HuH-7 (cell line): ENCODE measurements at regions not wholly inside any gene's neighbourhood (a gene's known extent, or its start where the extent isn't known, plus 50 kb on each side); places are given as distances from the start of the nearest gene placed in this dataset.
"Not testable (repeated sequence)": the region's sequence is repeated elsewhere in the genome, so short reads cannot be mapped to it uniquely, and the experiment has no call there.

Source experiments
- DNase-seq: peaks from one replicate; pipeline ENCODE4 v3.0.0; 2011; ENCODE audit warnings: low spot score

DNA sequence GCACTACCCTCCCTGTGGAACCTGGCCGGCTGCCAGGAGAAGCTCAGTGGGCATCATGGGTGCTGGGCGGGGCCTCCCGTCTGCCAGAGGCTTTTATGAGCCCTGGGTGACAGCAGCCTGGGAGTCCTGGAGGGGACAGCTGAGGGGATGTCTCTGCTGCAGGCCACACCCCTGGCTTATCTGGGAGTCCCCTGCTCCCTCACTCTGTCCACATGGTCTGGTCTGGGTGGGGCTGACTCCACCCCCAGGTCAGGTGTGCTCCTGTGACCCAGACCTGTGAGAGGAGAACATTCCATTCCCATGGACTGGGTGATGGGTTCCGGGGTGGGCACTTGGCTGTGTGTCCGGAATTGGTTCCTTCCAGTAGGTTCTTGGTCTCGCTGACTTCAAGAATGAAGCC is 369.3 kb upstream of the SFSWAP start:
- DNase-seq, result not testable (repeated sequence)

DNA sequence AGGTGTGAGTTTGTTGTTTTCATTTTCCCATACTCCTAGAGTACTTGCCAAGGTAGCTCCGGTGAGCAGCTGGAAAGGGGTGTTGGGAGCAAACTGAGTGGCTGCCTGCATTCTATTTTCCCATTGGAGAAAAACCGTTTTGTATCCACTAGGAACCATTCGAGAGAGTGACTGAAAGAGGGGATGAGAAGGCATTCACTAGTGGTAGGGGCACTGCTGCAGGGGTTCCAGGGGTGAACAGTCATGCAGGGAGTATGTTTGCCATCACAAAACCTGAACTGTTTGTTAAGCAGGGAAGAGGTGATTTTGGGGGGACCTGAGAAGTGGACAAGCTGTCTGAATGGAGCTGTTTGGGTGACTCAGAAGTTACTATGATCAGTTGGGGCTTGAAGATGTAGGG is 367.5 kb upstream of the SFSWAP start:
- not testable (repeated sequence) for DNase-seq

DNA sequence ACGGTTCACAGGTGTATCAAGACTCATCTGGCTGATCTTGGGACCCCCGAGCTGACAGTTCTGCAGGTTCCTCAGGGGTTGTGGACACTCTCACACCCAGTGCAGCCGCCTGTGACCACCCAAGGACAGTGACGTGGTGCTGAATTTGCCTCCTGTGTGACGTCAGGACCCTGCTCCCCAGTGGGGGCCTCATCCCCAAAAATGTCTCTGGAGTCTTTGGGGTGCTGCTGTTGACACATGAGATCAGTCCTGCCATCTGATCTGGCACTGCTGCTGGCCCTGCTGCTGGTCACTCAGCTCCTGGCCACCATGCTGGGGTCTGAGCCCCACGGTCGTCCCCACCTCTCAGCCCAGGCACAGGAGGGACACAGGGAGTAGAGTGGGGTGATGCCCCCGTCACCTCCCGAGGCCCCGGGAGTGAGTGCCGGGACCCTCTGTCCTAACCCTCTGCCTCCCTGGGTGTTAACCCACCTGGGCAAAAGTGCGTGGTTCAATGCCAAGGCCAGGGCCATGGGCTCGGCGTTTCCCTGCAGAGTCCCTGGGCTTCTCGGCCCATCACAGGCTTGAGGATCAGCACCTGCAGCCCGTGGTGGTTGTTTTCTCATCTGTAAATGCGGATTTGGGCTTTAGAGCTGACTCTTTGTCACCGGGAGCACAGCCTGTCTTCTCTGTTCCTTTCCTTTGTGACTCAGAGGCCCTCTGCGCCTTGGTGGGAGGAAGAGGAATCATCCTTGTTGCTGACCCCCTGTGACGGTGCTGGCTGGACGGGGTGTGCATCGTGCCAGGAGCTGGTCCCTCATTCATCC is 366.0 kb upstream of the SFSWAP start:
- DNase-seq, result not testable (repeated sequence)

DNA sequence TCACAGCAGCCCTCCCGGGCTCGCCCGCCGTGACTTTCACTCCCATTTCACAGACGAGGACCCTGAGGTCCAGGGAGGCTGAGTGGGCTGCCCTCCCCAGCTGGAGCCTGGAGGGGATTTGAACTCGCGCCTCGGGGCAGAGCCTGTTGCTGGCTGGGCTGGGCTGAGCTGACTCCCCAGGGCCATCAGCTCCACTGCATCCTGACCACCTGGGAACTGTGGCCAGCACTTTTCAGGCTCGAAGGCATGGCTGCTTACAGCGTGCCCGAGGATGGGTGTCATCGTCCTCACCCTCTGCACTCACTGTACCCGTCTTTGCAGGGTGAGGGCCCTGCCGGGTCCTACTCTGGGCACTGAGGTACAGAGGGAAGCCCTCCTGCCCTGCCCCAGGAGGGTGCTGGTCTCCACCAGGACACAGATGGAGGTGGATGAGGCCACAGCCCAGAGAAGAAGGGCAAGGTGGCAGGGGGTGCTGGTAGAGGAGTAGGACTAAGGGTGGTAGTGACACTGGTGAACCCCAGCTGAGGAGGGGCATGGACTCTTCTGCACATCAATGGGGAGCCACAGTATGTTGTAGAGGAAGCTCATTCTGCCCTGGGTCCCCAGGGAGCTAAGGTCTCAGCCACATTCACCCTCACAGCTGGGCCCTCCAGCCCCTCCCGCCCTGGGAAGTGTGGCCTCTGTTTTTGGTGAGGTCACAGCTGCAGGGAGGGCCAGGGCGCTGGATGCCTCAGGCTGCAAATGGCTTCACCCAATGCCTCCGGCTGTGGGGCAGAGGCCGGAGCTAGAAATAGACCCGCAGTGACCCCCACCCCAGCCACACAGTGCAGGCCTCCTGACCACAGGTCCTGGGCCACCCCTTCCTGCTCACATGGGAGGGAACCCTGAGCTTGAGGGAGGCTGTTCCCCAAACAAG is 365.1 kb upstream of the SFSWAP start:
- DNase-seq, result no peak

DNA sequence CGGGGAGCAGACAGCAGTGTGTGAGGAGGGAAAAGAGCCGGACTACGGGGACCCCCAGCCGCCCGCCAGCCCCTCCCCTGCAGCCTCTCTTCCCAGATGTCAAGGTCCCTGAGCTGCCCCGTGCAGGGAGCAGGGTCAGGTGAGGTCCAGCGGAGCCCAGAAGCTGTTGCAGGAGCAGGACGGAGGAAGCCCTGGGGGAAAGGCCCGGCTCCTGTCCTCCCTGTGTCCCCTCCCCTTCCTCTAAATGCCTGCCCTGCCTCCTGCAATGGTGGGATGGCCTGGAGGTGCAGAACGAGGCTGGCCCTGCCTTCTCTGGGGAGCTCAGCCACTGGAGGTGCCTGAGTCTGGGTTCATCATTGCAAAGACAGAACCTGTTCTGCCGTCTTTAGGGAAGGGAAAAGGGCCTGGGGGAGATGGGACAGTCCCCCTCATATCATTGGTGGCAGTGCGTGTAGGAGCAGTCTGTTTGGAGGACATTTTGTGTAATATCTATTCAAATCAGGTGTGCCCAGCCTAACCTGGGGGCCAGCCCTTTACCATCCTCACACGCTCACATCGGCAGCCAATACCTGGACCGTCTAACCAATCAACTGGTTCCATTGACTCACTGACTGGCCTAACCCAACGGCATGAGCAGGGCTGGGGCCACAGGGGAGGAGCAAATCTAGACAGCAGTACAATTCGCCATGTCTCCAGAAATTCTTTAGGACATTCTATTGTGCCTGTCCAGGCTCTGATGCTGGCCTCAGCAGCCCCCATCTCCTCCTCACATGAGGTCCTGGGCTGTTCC is 364.1 kb upstream of the SFSWAP start:
- DNase-seq, result no peak

DNA sequence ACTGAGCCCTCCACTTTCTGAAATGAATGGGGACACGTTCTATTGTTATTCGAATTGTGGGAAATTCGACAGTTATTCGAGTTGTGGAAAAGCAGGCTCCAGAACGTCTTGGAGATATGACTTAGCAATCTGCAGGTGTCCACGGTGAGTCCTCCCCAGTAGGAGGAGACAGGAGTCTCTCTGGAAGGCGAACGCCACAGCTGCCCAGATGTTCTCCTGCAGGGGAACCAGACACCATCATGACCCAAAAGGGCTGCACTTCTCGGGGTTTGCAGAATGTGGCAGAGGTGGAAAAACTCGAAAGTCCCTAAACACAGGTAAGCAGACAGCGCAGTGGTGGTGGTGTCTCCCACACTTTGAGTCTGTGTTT is 363.6 kb upstream of the SFSWAP start:
- no peak for DNase-seq

DNA sequence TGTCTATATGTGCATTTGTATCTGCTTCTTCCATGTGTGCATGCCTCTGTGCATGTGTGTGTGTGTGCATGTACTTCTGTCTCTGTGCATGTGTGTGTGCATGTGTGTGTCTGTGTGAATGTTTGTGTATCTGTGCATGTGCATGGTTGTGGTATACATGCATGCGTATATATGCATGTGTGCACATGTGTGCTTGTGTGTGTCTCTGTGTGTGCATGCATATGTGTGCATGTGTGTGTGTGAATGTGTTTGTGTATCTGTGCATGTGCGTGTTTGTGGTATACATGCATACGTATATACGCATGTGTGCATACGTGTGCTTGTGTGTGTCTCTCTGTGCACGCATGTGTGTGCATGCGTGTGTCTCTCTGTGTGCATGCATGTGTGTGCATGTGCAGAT is 363.2 kb upstream of the SFSWAP start:
- DNase-seq, result no peak

DNA sequence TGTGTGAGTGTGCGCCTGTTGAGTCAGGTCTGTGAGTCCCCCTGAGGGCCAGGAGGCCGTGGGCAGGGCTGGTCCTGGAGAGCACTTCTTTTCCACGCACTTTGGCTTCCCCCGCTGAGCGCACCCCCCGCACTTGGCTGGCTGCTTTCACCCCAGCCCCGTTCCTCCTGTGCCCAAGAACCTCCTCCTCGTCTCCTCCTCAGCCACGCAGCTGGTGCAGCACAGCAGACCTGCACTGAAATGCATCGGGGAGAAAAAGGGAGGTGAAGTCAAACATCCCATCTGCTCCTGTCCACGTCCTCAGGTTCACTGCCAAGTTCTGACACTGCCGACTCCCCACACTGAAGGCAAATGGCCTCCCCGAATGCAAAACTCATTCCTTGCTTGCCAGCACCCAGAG is 362.7 kb upstream of the SFSWAP start:
- DNase-seq, result no peak

DNA sequence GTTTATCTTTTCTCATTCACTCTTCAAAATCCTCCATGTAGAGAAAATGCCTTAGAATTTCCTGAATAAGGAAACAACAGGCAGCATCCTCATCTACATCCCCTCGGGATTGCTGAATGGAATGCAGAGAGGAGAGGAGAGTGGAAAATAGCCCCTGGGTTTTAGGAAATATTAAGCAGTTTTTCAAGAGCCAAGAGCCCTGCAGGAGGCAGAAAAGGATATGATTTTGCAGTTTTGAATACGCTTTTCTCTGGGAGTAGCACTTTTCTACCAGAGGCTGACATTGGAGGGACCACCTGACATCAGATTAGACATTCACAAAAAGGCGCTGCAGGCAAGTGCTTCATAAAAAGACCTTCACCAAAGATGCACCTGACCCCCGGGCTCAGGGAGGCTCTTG is 362.2 kb upstream of the SFSWAP start:
- DNase-seq, result no peak

DNA sequence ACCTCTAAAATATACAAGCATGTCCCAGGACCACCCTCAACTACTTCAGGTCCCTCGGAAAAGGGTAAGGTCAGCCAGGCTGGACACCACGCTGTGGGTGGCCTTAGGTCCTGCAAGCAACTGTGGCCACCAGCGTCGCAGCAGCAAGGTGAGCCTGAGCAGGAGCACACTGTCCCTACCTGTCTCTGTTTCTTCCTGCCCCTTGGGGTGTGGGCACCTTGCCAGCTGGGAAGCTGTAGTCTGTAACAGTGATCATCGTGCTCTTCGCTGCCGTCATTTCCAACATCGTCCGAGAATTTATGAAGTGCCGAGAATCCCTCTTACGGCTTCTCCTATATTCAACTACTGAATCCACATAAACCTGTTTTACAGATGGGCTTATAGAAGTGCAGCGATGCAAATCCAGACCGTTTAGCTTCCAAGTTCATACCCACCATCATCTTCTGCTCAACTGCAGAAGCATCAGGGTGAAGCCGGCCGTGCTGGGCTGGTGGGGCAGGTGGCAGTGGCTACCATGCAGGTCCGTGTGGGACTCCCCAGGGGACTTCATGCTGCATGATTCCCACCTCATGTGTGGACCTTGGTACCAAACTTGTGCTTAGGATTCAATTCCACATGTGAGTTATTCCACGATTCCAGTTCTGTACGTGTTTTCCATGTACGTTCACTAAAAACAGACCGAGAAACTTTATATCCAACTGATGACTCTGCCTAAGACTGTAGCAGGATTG is 361.3 kb upstream of the SFSWAP start:
- no peak for DNase-seq

DNA sequence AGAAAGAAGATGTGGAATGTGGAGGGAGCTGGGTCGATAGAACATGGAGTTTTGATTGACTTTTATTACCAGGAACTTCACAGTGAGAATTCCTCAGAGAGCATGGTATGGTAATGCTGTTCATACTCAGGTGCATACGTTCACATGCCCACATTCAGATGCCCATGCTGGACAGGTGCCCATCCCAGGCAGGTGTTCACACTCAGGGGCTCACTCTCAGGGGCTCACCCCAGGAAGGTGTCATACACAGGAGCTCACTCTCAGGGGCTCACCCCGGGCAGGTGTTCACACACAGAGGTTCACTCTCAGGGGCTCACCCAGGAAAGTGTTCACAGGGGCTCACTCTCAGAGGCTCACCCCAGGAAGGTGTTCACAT is 360.0 kb upstream of the SFSWAP start:
- no peak for DNase-seq

DNA sequence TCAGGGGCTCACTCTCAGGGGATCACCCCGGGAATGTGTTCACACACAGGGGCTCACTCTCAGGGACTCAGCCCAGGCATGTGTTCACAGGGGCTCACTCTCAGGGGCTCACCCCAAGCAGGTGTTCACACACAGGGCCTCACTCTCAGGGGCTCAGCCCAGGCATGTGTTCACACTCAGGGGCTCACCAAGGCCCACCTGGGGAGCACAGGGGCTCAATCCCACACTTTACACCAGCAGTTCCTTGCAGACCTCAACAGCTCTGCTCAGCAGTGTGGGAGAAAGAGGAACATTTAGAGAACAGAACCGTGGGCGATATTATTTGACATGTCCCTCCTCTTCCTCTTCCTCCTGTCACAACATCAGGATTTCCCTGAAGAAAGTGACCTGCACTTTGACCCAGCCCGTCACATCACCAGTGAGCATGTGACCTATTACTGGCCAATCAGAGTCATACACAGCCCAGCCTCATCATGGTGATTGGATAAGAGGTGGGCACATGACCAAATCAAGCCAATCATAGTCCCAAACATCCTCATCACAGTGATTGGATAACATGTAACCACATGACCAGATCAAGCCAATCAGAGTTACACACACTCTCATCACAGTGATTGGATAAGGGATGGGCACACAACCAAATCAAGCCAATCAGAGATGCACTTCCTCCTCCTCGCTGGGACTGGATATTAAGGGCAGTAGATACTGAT is 359.4 kb upstream of the SFSWAP start:
- no peak for DNase-seq

DNA sequence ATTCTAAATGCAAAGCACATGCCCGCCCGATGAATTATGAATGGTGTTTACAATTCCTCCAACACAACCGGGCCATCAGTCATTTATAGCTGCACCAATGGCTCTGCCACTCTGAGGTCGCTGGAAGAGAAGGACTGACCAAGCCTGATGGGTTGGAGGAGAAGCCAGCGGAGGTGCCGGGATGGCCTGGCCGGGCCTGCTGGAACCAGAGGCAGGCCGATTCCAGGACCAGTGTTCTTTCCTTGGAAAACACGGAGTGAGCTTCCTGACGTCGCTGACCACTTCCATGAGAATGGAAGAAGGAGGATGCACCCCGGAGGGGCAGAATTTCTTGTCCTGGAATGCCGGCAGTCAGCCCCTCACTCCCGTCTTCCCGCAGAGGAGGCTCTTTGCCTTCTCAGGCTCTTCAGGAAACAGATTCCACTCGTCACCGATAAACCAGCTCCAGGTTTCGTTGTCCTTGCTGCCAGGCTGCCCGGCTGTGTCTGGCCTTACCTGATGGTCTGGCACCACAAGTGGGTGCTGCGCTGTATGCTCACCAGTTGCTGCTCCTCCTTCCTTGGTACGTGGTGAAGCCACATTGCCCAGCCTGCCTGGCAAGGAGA is 358.5 kb upstream of the SFSWAP start:
- no peak for DNase-seq

DNA sequence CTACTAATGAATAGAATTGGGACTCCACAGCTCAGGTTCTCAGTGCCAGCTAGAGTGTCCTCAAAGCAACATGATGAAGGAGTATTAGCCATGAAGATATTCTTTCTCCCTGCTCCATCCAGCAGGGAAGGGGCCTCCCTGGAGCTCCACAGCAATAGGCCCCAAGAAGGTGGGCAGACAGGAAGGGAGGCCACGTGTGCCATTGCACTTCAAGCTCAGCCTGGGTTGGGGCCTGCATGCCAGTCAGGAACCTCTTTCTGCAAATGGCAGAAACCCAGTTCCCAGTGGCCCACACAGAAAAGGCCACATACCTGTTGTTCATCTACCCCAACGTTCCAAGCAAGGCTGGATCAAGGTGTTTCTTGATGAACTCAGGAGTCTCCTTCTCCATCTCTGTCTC is 357.5 kb upstream of the SFSWAP start:
- no peak for DNase-seq

DNA sequence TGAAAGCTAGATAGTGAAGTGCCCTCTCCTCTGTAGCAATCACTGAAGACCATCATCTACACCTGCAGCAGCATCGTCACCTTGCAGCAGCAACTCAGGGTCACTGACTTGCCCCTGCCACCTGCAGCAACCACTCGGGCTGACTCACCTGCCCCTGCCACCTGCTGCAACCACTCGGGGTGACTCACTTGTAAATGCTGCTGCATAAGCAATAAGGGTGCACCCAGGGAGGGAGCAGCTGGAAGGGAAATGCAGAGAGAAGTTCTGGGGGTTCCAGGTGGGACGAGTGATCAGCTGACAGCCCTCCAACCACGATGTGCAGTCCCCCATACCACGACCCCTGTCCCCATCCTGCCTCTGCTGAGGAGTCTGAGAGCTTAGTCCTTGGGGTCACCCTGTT is 357.1 kb upstream of the SFSWAP start:
- no peak for DNase-seq

DNA sequence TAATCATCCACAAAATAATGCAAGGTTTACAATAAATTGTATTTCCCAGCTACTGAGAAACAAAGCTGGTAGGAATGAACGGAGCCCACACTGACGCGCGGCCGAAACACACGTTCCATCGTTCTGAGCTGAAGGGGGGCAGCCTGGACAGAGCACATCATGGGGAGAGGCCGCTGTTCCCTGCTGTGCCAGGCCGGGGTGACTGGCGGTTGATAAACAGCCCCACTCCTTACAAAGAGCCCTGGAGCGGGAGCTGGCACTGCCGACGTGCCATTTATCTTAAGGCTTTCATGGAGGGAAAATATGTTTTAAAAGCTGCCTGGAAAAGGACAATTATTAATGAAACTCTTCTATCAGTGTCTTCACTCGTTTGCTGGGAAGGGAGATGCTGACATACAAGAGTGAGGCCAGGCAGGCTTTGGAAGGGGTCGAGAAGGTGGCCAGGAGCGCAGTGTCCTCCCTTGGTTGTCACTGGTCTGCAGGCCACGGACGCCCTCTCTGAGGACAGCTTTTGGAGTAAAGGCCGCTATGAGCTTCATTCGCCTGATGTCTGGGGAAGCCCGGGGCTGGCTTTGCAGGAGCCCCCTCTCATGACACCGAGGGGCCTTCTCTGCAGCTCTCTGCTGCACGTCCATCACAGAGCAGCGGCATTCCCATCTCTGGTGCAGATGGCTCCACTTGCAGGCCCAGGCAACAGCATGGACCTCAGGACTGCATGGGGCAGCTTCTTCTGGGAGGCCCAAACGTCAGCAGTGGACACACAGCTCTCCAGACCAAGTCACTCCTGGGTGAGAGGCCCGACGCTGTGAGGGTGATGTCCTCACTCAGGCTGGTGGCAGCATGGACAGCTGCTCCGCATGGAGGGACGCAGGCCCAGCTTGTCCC is 355.3 kb upstream of the SFSWAP start:
- no peak for DNase-seq

DNA sequence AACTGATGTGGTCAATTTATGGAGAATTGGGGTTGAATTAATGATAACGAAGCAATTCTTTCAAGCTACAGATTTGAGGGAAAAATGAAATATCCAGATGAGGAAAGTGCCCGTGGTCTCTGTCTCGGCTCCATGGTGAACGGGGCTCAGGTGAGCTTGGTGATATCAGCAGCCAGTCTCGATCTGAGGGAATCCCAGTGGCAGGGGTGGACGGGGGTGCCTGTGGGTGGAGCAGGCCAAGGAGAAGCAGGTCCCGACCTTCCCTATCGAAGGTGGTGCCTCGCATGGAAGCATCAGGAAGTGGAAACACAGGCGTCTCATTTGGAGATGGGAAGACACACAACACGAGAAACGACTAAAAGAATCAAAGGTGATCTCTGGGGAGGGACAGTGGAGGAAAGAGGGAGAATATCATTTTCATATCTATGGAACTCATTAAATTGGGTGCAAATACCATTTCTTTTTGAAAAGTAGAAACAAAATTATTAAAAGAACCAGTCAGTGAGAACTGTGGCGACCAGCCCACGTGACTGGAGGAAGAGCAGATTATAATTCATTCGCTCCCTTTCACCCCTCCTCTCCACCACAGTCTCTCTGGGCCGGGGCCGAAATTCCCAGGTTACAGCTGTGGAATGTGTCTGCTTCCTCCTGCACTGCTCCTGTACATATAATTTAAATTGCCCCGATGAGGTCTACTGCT is 354.3 kb upstream of the SFSWAP start:
- no peak for DNase-seq

DNA sequence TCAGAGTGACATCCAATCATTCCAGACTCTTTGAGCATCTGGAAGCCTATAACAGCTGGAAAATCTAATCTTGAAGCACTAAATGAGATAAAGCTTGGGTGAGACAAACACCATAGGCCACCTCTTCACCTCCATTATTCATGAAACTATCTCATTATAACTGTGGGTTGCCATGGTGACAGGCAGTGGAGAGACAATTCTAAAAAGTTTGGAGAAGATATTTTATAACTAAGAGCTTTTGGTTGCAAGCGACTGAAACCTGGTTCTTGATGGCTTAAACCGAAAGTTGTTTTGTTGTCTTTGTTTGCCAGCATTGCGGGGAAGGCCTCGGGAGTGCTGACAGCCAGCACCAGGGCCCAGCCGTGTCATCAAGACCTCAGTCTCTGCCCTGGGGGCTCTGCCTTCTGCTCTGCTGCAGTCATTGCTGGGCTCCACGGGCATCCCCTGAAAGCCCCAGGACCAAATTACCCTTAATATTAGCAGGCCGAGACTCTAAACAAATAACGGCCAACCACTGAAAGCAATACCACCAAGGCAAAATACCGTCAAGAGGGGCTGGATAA is 353.6 kb upstream of the SFSWAP start:
- DNase-seq, result no peak

DNA sequence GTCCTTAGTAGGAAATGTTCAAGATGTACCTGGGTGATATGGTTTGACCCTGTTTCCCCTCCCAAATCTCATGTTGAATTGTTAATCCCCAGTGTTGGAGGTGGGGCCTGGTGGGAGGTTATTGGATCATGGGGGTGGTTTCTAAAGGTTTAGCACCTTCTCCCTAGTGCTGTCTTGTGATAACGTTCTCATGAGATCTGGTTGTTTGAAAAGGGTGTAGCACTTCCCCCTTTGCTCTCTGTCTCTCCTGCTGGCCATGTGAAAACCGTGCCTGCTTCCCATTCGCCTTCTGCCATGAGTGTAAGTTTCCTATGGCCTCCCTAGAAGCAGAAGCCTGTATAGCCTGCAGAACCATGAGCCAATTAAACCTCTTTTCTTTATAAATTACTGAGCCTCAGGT is 353.0 kb upstream of the SFSWAP start:
- DNase-seq, result no peak
